MCF 10A (cell line): ENCODE measurements at regions not wholly inside any gene's neighbourhood (a gene's known extent, or its start where the extent isn't known, plus 50 kb on each side); places are given as distances from the start of the nearest gene placed in this dataset.

Experiments
- BruUV-seq: library from RNA; stranded (reverse); fragments of 400-500 nt; replicated peaks from 2 replicates; lab custom pipeline; 2021; lab: Mats Ljungman, UMichigan
- CTCF ChIA-PET: fragments of 300-600 bp; sonication (Branson Sonifier 250); formaldehyde crosslinking; extraction: SDS; loops from one replicate; lab custom pipeline; 2021; ENCODE audit warnings: antibody characterized with exemption, inconsistent platforms; lab: Yijun Ruan, JAX
- POLR2A ChIA-PET: fragments of 300-600, 350-650 bp; sonication (Branson Sonifier 250); formaldehyde crosslinking; extraction: SDS; loops from one replicate; lab custom pipeline; 2020; ENCODE audit warnings: antibody characterized with exemption, inconsistent platforms; lab: Yijun Ruan, JAX
- DNase-seq: peaks from one replicate; pipeline ENCODE4 v3.0.0-alpha.2; 2018; ENCODE audit not compliant: unreplicated experiment
- H3K27ac Mint-ChIP-seq: one replicate; pipeline ENCODE4 v1.8.0; 2022; ENCODE audit warnings: mild to moderate bottlenecking, low read depth, mixed read lengths; ENCODE audit not compliant: unreplicated experiment
- H3K27me3 Mint-ChIP-seq: one replicate; pipeline ENCODE4 v1.8.0; 2022; ENCODE audit warnings: mixed read lengths; ENCODE audit not compliant: insufficient read depth, unreplicated experiment
- H3K36me3 Mint-ChIP-seq: one replicate; pipeline ENCODE4 v1.8.0; 2022; ENCODE audit warnings: mild to moderate bottlenecking, moderate library complexity, mixed read lengths; ENCODE audit not compliant: insufficient read depth, unreplicated experiment
- H3K4me1 Mint-ChIP-seq: one replicate; pipeline ENCODE4 v1.8.0; 2022; ENCODE audit warnings: mixed read lengths; ENCODE audit not compliant: insufficient read depth, unreplicated experiment
- H3K4me3 Mint-ChIP-seq: one replicate; pipeline ENCODE4 v1.8.0; 2022; ENCODE audit warnings: mild to moderate bottlenecking, moderate library complexity, mixed read lengths; ENCODE audit not compliant: unreplicated experiment
- H3K9me3 Mint-ChIP-seq: one replicate; pipeline ENCODE4 v1.8.0; 2022; ENCODE audit warnings: mixed read lengths; ENCODE audit not compliant: unreplicated experiment
- intact Hi-C: fragments of 100-400 bp; cut with micrococcal nuclease; formaldehyde crosslinking; loops from 2 replicates; pipeline ENCODE4 v1.14.1; 2022
- TF ChIP-seq, protein P1 (sequence below): fragments of 200-600 bp; IDR thresholded peaks from one replicate; pipeline ENCODE4 v1.8.0; 2022; ENCODE audit warnings: antibody characterized with exemption, mild to moderate bottlenecking; ENCODE audit not compliant: unreplicated experiment

DNA sequence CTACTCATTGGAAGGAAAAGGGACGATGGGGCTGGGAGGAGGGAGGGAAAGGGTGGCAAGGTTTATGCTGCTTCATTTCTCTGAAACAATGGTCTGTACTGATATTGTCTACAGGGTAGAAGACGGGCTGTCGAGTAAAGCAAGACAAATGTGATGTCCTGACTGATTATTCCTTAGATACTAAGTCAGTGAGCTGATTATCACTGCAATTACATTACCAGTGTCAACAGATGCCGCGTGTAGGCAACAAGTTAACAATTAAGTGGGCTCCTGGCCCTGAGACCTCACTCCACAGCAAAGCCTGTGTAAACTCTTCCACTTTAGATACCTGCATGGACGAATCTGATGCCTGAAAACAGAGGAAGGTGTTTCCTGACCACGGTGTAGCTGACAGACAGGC lies 602.8 kb downstream of the IRX1 start:
- no TSS peak for BruUV-seq
- intact Hi-C loops: no loop called here
- TF ChIP-seq, protein P1, sequence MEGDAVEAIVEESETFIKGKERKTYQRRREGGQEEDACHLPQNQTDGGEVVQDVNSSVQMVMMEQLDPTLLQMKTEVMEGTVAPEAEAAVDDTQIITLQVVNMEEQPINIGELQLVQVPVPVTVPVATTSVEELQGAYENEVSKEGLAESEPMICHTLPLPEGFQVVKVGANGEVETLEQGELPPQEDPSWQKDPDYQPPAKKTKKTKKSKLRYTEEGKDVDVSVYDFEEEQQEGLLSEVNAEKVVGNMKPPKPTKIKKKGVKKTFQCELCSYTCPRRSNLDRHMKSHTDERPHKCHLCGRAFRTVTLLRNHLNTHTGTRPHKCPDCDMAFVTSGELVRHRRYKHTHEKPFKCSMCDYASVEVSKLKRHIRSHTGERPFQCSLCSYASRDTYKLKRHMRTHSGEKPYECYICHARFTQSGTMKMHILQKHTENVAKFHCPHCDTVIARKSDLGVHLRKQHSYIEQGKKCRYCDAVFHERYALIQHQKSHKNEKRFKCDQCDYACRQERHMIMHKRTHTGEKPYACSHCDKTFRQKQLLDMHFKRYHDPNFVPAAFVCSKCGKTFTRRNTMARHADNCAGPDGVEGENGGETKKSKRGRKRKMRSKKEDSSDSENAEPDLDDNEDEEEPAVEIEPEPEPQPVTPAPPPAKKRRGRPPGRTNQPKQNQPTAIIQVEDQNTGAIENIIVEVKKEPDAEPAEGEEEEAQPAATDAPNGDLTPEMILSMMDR: no peak
- Mint-ChIP-seq H3K27ac (no peak overlapping the region), H3K36me3 (no peaks in the 10 kb centered on the region), H3K4me1 (no peaks in the 10 kb centered on the region), H3K4me3 (no peak overlapping the region), H3K9me3 (no peaks in the 10 kb centered on the region), H3K27me3 (no peaks in the 10 kb centered on the region)
- CTCF ChIA-PET: no interaction called here
- no peak for DNase-seq
- POLR2A ChIA-PET: no interaction called here

DNA sequence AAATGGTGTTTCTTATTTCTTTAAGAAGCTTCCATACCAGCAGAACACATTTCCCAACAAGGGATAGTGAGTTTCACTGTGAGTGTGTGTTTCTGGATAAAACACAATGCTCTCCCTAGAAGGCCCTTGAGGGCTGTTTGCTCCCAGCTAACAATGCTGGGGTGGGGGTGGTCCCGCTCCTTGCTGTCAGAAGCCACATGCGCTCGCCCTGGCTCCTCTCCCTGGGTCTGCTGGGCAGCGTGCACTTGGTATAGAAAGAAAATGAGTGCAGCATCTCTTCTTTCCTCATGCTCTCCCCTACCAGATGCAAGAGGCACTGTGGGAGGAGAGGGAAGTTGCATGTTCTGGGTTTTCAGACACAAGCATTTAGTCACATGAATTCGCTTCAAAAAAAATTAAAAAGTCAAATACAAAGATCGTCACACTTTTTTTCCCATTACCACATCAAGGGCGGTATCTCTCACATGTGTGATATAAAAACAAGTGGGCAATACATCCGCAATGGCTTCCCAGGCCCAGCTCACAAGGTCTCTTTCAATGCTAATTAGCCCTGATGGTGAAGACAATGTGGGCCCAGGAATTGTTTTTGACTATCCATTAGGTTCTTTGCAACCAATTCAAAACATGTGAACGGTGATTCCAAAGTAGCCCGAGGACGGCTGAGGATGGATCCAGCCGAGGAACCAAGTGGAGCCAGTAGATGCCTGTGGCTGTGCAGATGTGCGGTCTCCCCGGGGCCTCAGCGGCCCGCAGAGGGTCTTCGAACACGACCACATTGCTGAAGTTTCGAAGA lies 603.6 kb downstream of the IRX1 start:
- BruUV-seq: no TSS peak
- intact Hi-C loops: no loop called here

DNA sequence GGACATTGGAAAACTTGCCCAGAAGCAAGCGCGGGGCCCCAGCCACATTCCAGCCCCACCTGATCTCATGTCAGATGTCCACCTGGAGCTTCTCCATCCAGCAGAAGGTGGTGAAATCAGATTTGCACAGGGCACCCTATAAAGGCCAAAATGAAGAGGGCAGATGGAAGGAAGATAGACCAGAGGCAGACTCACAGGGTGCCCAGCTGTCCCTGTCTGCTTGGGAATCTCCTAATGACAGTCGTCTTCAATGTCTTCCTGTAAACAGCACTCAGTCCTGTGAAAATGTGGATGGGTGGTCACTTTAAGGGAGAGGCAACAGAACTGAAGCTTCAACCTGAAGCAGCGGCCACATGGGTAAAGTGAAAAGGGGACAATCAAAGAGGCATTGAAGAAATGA lies 607.5 kb downstream of the IRX1 start:
- H3K4me1 Mint-ChIP-seq: no peaks in the 10 kb centered on the region
- CTCF ChIA-PET: no interaction called here

More for the DNA sequence above, 603.6 kb downstream of the IRX1 start:
- ChIA-PET CTCF (interaction anchor here (0.6 kb wide), 1 partner anchor 10 kb away, joined by 3 read pairs; no protein-coding TSS in a partner anchor), POLR2A (no interaction called here)
- no peak for DNase-seq
- H3K27ac Mint-ChIP-seq: no peak overlapping the region
- no peak overlapping the region for H3K4me3 Mint-ChIP-seq
- no peaks in the 10 kb centered on the region for H3K27me3 Mint-ChIP-seq
- no peaks in the 10 kb centered on the region for H3K36me3 Mint-ChIP-seq
- no peaks in the 10 kb centered on the region for H3K4me1 Mint-ChIP-seq
- H3K9me3 Mint-ChIP-seq: no peaks in the 10 kb centered on the region
- TF ChIP-seq, protein P1: no peak

More for the DNA sequence above, 607.5 kb downstream of the IRX1 start:
- no peak overlapping the region for H3K4me3 Mint-ChIP-seq
- BruUV-seq: no TSS peak
- H3K9me3 Mint-ChIP-seq: no peaks in the 10 kb centered on the region
- POLR2A ChIA-PET: no interaction called here
- TF ChIP-seq, protein P1: no peak
- no peaks in the 10 kb centered on the region for H3K36me3 Mint-ChIP-seq
- H3K27me3 Mint-ChIP-seq: no peaks in the 10 kb centered on the region
- DNase-seq: no peak
- H3K27ac Mint-ChIP-seq: no peak overlapping the region
- intact Hi-C loops: no loop called here
